ENCODE measurements at regions not wholly inside any gene's neighbourhood (a gene's known extent, or its start where the extent isn't known, plus 50 kb on each side); places are given as distances from the start of the nearest gene placed in this dataset.

GRCh38 chr1:223009406-223009805, 133.6 kb downstream of the TLR5 start:
- TF ChIP-seq, protein P1, sequence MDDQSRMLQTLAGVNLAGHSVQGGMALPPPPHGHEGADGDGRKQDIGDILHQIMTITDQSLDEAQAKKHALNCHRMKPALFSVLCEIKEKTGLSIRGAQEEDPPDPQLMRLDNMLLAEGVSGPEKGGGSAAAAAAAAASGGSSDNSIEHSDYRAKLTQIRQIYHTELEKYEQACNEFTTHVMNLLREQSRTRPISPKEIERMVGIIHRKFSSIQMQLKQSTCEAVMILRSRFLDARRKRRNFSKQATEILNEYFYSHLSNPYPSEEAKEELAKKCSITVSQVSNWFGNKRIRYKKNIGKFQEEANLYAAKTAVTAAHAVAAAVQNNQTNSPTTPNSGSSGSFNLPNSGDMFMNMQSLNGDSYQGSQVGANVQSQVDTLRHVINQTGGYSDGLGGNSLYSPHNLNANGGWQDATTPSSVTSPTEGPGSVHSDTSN (IDR thresholded peaks at IDR 0.05): no peak
- TF ChIP-seq EZH2phosphoT487 (IDR thresholded peaks at IDR 0.05; ENCODE audit: borderline replicate concordance, low read depth) (no peak), USF2 (IDR thresholded peaks at IDR 0.05; ENCODE audit: borderline replicate concordance, low read depth, low read length) (no peak), YY1 (IDR thresholded peaks at IDR 0.05; ENCODE audit: low read depth) (no peak), GATA2 (CRISPR knock-in tag; IDR thresholded peaks at IDR 0.05) (no peak), POLR2AphosphoS5 (IDR thresholded peaks at IDR 0.05; ENCODE audit: low read depth, low read length) (no peak), EP300 (IDR thresholded peaks at IDR 0.05; ENCODE audit: borderline replicate concordance in 1 of 2, low read depth in 1 of 2, low read length in 1 of 2) (no peak), JUND (IDR thresholded peaks at IDR 0.05) (no peak)
- TF ChIP-seq, protein P2, sequence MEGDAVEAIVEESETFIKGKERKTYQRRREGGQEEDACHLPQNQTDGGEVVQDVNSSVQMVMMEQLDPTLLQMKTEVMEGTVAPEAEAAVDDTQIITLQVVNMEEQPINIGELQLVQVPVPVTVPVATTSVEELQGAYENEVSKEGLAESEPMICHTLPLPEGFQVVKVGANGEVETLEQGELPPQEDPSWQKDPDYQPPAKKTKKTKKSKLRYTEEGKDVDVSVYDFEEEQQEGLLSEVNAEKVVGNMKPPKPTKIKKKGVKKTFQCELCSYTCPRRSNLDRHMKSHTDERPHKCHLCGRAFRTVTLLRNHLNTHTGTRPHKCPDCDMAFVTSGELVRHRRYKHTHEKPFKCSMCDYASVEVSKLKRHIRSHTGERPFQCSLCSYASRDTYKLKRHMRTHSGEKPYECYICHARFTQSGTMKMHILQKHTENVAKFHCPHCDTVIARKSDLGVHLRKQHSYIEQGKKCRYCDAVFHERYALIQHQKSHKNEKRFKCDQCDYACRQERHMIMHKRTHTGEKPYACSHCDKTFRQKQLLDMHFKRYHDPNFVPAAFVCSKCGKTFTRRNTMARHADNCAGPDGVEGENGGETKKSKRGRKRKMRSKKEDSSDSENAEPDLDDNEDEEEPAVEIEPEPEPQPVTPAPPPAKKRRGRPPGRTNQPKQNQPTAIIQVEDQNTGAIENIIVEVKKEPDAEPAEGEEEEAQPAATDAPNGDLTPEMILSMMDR (IDR thresholded peaks at IDR 0.05): no peak
- TF ChIP-seq, protein P3, sequence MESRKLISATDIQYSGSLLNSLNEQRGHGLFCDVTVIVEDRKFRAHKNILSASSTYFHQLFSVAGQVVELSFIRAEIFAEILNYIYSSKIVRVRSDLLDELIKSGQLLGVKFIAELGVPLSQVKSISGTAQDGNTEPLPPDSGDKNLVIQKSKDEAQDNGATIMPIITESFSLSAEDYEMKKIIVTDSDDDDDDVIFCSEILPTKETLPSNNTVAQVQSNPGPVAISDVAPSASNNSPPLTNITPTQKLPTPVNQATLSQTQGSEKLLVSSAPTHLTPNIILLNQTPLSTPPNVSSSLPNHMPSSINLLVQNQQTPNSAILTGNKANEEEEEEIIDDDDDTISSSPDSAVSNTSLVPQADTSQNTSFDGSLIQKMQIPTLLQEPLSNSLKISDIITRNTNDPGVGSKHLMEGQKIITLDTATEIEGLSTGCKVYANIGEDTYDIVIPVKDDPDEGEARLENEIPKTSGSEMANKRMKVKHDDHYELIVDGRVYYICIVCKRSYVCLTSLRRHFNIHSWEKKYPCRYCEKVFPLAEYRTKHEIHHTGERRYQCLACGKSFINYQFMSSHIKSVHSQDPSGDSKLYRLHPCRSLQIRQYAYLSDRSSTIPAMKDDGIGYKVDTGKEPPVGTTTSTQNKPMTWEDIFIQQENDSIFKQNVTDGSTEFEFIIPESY (IDR thresholded peaks at IDR 0.05; ENCODE audit: borderline replicate concordance, low read depth): no peak
